IMR-90 (cell line): ENCODE measurements at regions not wholly inside any gene's neighbourhood (a gene's known extent, or its start where the extent isn't known, plus 50 kb on each side); places are given as distances from the start of the nearest gene placed in this dataset.

Experiments used
- ATAC-seq: fragments of 200-7000 bp; cut with Tn5 transposase; 2 replicates; pipeline ENCODE4 v1.9.1; 2020; ENCODE audit warnings: low read depth, mild to moderate bottlenecking, moderate library complexity
- BruUV-seq: library from RNA; stranded (reverse); fragments of 400-500 nt; replicated peaks from 2 replicates; lab custom pipeline; 2021; lab: Mats Ljungman, UMichigan
- CTCF ChIA-PET: fragments of 300-600 bp; formaldehyde crosslinking; extraction: SDS; loops from one replicate; lab custom pipeline; 2021; ENCODE audit warnings: antibody characterized with exemption; lab: Yijun Ruan, JAX
- POLR2A ChIA-PET: fragments of 300-600 bp; sonication (Branson Sonifier 250); formaldehyde crosslinking; loops from one replicate; lab custom pipeline; 2022; ENCODE audit warnings: antibody characterized with exemption; ENCODE audit not compliant: unreplicated experiment; lab: Charles Lee
- DNase-seq: peaks from one replicate; pipeline ENCODE4 v3.0.0; 2013
- H2AFZ ChIP-seq: replicated peaks from 2 replicates; pipeline ENCODE3; 2013; ENCODE audit warnings: low read length, mild to moderate bottlenecking; ENCODE audit not compliant: poor library complexity
- H2AK5ac ChIP-seq: 2 replicates; pipeline ENCODE4 v1.6.1; 2013; ENCODE audit warnings: low read depth, low read length, inconsistent platforms
- H2AK9ac ChIP-seq: replicated peaks from 2 replicates; pipeline ENCODE3; 2013; ENCODE audit warnings: mild to moderate bottlenecking, low read depth, low read length, moderate library complexity; ENCODE audit not compliant: poor library complexity
- H2BK120ac ChIP-seq: 2 replicates; pipeline ENCODE4 v1.6.1; 2013; ENCODE audit warnings: low read depth, low read length, inconsistent platforms
- H2BK15ac ChIP-seq: 3 replicates; pipeline ENCODE4 v1.6.1; 2013; ENCODE audit warnings: low read depth, low read length, inconsistent platforms
- H2BK20ac ChIP-seq: 2 replicates; pipeline ENCODE4 v1.6.1; 2013; ENCODE audit warnings: low read depth, mild to moderate bottlenecking, inconsistent platforms, low read length, moderate library complexity
- H2BK5ac ChIP-seq: 2 replicates; pipeline ENCODE4 v1.6.1; 2013; ENCODE audit warnings: mild to moderate bottlenecking, low read depth, low read length, inconsistent platforms; ENCODE audit not compliant: poor library complexity, severe bottlenecking
- H3K14ac ChIP-seq: replicated peaks from 2 replicates; pipeline ENCODE4 v1.6.1; 2013; ENCODE audit warnings: low read depth, low read length, inconsistent platforms
- H3K18ac ChIP-seq: 2 replicates; pipeline ENCODE4 v1.6.1; 2013; ENCODE audit warnings: low read depth, low read length, control low read depth
- H3K23ac ChIP-seq: 2 replicates; pipeline ENCODE4 v1.6.1; 2013; ENCODE audit warnings: low read depth, low read length, inconsistent platforms
- H3K27ac ChIP-seq: 2 replicates; pipeline ENCODE4 v1.5.1; 2013; ENCODE audit warnings: mild to moderate bottlenecking, control low read depth, low read length; ENCODE audit not compliant: insufficient read depth
- H3K27me3 ChIP-seq: 2 replicates; pipeline ENCODE4 v1.6.1; 2013; ENCODE audit warnings: low read length; ENCODE audit not compliant: control insufficient read depth, insufficient read depth
- H3K36me3 ChIP-seq: 2 replicates; pipeline ENCODE4 v1.6.1; 2013; ENCODE audit warnings: low read length, mixed read lengths; ENCODE audit not compliant: control insufficient read depth, insufficient read depth
- H3K4ac ChIP-seq: 2 replicates; pipeline ENCODE4 v1.6.1; 2013; ENCODE audit warnings: low read depth, low read length, inconsistent platforms
- H3K4me1 ChIP-seq: 2 replicates; pipeline ENCODE4 v1.6.1; 2013; ENCODE audit warnings: low read length, mixed read lengths; ENCODE audit not compliant: control insufficient read depth, insufficient read depth
- H3K4me2 ChIP-seq: 2 replicates; pipeline ENCODE4 v1.6.1; 2013; ENCODE audit warnings: low read depth, mild to moderate bottlenecking, control low read depth, low read length, moderate library complexity
- H3K4me3 ChIP-seq: 2 replicates; pipeline ENCODE4 v1.5.1; 2013; ENCODE audit warnings: low read depth, mild to moderate bottlenecking, control low read depth, low read length, moderate library complexity; ENCODE audit not compliant: insufficient read depth
- H3K56ac ChIP-seq: 2 replicates; pipeline ENCODE4 v1.6.1; 2013; ENCODE audit warnings: low read length, inconsistent platforms; ENCODE audit not compliant: insufficient read depth; ENCODE audit errors: extremely low read depth
- H3K79me1 ChIP-seq, 2 experiments: 2 replicates each; pipeline ENCODE4 v1.6.1; 2013; ENCODE audit warnings: low read length in 2 of 2, inconsistent platforms in 1 of 2, low read depth in 1 of 2
- H3K9ac ChIP-seq: 2 replicates; pipeline ENCODE4 v1.6.1; 2013; ENCODE audit warnings: low read depth, low read length, control low read depth
- H3K9me1 ChIP-seq: 2 replicates; pipeline ENCODE4 v1.6.1; 2013; ENCODE audit warnings: low read length, inconsistent platforms; ENCODE audit not compliant: insufficient read depth
- H3K9me3 ChIP-seq: 2 replicates; pipeline ENCODE4 v1.6.1; 2013; ENCODE audit warnings: low read length; ENCODE audit not compliant: control insufficient read depth, insufficient read depth
- H4K20me1 ChIP-seq: 2 replicates; pipeline ENCODE4 v1.6.1; 2013; ENCODE audit warnings: low read length, inconsistent platforms; ENCODE audit not compliant: insufficient read depth
- H4K5ac ChIP-seq: 2 replicates; pipeline ENCODE4 v1.6.1; 2013; ENCODE audit warnings: mild to moderate bottlenecking, low read depth, low read length, control low read depth
- H4K8ac ChIP-seq, 2 experiments: 2 replicates each; pipeline ENCODE4 v1.6.1; 2013; ENCODE audit warnings: low read depth in 2 of 2, low read length in 2 of 2, control low read depth in 1 of 2, inconsistent platforms in 1 of 2
- H4K91ac ChIP-seq: 2 replicates; pipeline ENCODE4 v1.6.1; 2013; ENCODE audit warnings: low read depth, low read length, inconsistent platforms; ENCODE audit not compliant: insufficient read depth
- BHLHE40 ChIP-seq: fragments of 150-350 bp; IDR thresholded peaks from 2 replicates; pipeline ENCODE4 v1.6.1; 2016; ENCODE audit warnings: mild to moderate bottlenecking, low read depth, low read length
- CEBPB ChIP-seq: IDR thresholded peaks from 2 replicates; pipeline ENCODE4 v1.6.1; 2012; ENCODE audit warnings: low read depth, low read length, improper control_type of control experiment
- CHD1 ChIP-seq: IDR thresholded peaks from 2 replicates; pipeline ENCODE4 v1.6.1; 2012; ENCODE audit warnings: low read depth, low read length, improper control_type of control experiment
- FOS ChIP-seq: fragments of 150-350 bp; IDR thresholded peaks from 2 replicates; pipeline ENCODE4 v1.6.1; 2016; ENCODE audit warnings: low read depth, low read length
- MAFK ChIP-seq: IDR thresholded peaks from 2 replicates; pipeline ENCODE4 v1.6.1; 2012; ENCODE audit warnings: low read depth, low read length, improper control_type of control experiment
- MAZ ChIP-seq: IDR thresholded peaks from 2 replicates; pipeline ENCODE4 v1.6.1; 2012; ENCODE audit warnings: low read depth, mild to moderate bottlenecking, low read length, improper control_type of control experiment, moderate library complexity, borderline replicate concordance
- MXI1 ChIP-seq: IDR thresholded peaks from 2 replicates; pipeline ENCODE4 v1.6.1; 2012; ENCODE audit warnings: low read depth, mild to moderate bottlenecking, low read length, moderate library complexity, borderline replicate concordance
- NFE2L2 ChIP-seq: fragments of 150-350 bp; IDR thresholded peaks from 2 replicates; pipeline ENCODE4 v1.6.1; 2016; ENCODE audit warnings: low read depth, mild to moderate bottlenecking, low read length
- POLR2A ChIP-seq: IDR thresholded peaks from 2 replicates; pipeline ENCODE4 v1.6.1; 2012; ENCODE audit warnings: mild to moderate bottlenecking, low read depth, low read length
- RAD21 ChIP-seq: IDR thresholded peaks from 2 replicates; pipeline ENCODE4 v1.6.1; 2012; ENCODE audit warnings: low read length, improper control_type of control experiment
- RCOR1 ChIP-seq: IDR thresholded peaks from 2 replicates; pipeline ENCODE4 v1.6.1; 2012; ENCODE audit warnings: mild to moderate bottlenecking, low read length, improper control_type of control experiment; ENCODE audit not compliant: insufficient replicate concordance
- RFX5 ChIP-seq: IDR thresholded peaks from 2 replicates; pipeline ENCODE4 v1.8.0; 2012; ENCODE audit warnings: low read depth, mild to moderate bottlenecking, low read length, moderate library complexity
- SMC3 ChIP-seq: fragments of 150-350 bp; IDR thresholded peaks from 2 replicates; pipeline ENCODE4 v1.6.1; 2016; ENCODE audit warnings: low read depth, mild to moderate bottlenecking, antibody characterized with exemption, low read length, moderate library complexity
- WGBS, 2 experiments: methylation state at CpG; one replicate each; pipeline versions ENCODE4 v1.1.5 to v1.1.7; 2013; ENCODE audit warnings: missing lambda C conversion rate in 2 of 2; ENCODE audit not compliant: insufficient read length in 1 of 2; ENCODE audit errors: extremely low coverage in 2 of 2; 5-methylcytosine and 5-hydroxymethylcytosine counted together
- dilution Hi-C: fragments of 300-500 bp; cut with HindIII; formaldehyde crosslinking; loops from one replicate; pipeline ENCODE4 v1.14.3; 2018; ENCODE audit warnings: low sequenced_read_pairs; ENCODE audit not compliant: unreplicated experiment
- in situ Hi-C: fragments of 300-500 bp; cut with MboI; formaldehyde crosslinking; loops from 3 replicates; pipeline ENCODE4 v1.14.3; 2019; ENCODE audit warnings: low sequenced_read_pairs, inconsistent platforms, mixed read lengths
- intact Hi-C: fragments of 100-400 bp; cut with micrococcal nuclease; formaldehyde crosslinking; loops from 2 replicates; pipeline ENCODE4 v1.10.0; 2022
- TF ChIP-seq, protein P1 (sequence below): conservative IDR thresholded peaks from 2 replicates; pipeline ENCODE4 v1.5.1; 2012; ENCODE audit warnings: mild to moderate bottlenecking, low read depth, low read length, improper control_type of control experiment
- TF ChIP-seq, protein P2 (sequence below): fragments of 150-350 bp; IDR thresholded peaks from 2 replicates; pipeline ENCODE4 v1.6.1; 2017; ENCODE audit warnings: mild to moderate bottlenecking, antibody characterized with exemption, low read length, low read depth
- TF ChIP-seq, protein P3 (sequence below): fragments of 150-350 bp; IDR thresholded peaks from 2 replicates; pipeline ENCODE4 v1.6.1; 2016; ENCODE audit warnings: low read depth, mild to moderate bottlenecking, low read length, moderate library complexity, borderline replicate concordance

DNA sequence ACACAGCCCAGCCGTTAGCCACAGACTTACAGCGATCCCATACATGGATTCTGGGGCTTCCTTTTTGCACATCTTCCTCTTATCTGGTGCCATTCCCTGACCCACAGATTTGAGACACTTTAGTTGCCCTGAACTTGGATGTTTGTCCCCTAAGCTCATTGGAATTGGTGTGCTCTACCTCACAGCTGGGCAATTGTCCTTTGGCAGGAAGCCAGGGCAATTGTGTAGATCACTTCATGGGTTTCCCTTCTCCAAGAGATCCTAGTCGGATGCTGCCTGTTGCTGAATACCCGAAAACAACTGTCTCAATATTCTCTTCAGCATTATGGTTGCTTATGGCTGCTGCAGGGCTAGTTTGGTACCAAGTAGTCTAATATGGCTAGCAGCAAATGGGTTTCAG lies 470.7 kb upstream of the MKI67 start:
- TF ChIP-seq RAD21 = no peak
- TF ChIP-seq, protein P1, sequence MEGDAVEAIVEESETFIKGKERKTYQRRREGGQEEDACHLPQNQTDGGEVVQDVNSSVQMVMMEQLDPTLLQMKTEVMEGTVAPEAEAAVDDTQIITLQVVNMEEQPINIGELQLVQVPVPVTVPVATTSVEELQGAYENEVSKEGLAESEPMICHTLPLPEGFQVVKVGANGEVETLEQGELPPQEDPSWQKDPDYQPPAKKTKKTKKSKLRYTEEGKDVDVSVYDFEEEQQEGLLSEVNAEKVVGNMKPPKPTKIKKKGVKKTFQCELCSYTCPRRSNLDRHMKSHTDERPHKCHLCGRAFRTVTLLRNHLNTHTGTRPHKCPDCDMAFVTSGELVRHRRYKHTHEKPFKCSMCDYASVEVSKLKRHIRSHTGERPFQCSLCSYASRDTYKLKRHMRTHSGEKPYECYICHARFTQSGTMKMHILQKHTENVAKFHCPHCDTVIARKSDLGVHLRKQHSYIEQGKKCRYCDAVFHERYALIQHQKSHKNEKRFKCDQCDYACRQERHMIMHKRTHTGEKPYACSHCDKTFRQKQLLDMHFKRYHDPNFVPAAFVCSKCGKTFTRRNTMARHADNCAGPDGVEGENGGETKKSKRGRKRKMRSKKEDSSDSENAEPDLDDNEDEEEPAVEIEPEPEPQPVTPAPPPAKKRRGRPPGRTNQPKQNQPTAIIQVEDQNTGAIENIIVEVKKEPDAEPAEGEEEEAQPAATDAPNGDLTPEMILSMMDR = no peak
- TF ChIP-seq, protein P2, sequence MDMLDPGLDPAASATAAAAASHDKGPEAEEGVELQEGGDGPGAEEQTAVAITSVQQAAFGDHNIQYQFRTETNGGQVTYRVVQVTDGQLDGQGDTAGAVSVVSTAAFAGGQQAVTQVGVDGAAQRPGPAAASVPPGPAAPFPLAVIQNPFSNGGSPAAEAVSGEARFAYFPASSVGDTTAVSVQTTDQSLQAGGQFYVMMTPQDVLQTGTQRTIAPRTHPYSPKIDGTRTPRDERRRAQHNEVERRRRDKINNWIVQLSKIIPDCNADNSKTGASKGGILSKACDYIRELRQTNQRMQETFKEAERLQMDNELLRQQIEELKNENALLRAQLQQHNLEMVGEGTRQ = no peak
- no peak for TF ChIP-seq BHLHE40
- no peak for TF ChIP-seq POLR2A
- TF ChIP-seq MAZ = no peak
- TF ChIP-seq RFX5 = no peak
- TF ChIP-seq SMC3 = no peak
- TF ChIP-seq, protein P3, sequence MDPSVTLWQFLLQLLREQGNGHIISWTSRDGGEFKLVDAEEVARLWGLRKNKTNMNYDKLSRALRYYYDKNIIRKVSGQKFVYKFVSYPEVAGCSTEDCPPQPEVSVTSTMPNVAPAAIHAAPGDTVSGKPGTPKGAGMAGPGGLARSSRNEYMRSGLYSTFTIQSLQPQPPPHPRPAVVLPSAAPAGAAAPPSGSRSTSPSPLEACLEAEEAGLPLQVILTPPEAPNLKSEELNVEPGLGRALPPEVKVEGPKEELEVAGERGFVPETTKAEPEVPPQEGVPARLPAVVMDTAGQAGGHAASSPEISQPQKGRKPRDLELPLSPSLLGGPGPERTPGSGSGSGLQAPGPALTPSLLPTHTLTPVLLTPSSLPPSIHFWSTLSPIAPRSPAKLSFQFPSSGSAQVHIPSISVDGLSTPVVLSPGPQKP = no peak
- no peak for TF ChIP-seq MXI1
- TF ChIP-seq NFE2L2 = no peak
- no peak for TF ChIP-seq MAFK
- TF ChIP-seq CHD1 = no peak
- TF ChIP-seq RCOR1 = no peak
- TF ChIP-seq FOS = no peak
- no peak for TF ChIP-seq CEBPB
- H3K4me3 ChIP-seq = no peak overlapping the region
- BruUV-seq = no TSS peak
- H4K91ac ChIP-seq = no peak overlapping the region
- H4K8ac ChIP-seq = no peak overlapping the region
- no peak overlapping the region for H2BK20ac ChIP-seq
- H3K27ac ChIP-seq = no peak overlapping the region
- no peak overlapping the region for H3K18ac ChIP-seq
- H3K4me2 ChIP-seq = no peak overlapping the region
- H3K4ac ChIP-seq = no peak overlapping the region
- H2AK5ac ChIP-seq = no peak overlapping the region
- H2BK120ac ChIP-seq = no peak overlapping the region
- dilution Hi-C loops (no loop called here), intact Hi-C loops (no loop called here), in situ Hi-C loops (no loop called here)
- no peak overlapping the region for H3K9ac ChIP-seq
- no peaks in the 10 kb centered on the region for H3K36me3 ChIP-seq
- H3K23ac ChIP-seq = no peak overlapping the region
- H3K79me1 ChIP-seq = no peaks in the 10 kb centered on the region
- POLR2A ChIA-PET = no interaction called here
- H3K4me1 ChIP-seq = no peaks in the 10 kb centered on the region
- H2BK5ac ChIP-seq = no peak overlapping the region
- peaks cover 3% of the 10 kb centered on the region; the same call in 1 of the 2 replicates for H3K9me3 ChIP-seq
- H4K20me1 ChIP-seq = no peaks in the 10 kb centered on the region
- H3K56ac ChIP-seq = no peak overlapping the region
- H4K5ac ChIP-seq = no peak overlapping the region
- H2BK15ac ChIP-seq = no peak overlapping the region
- DNase-seq (no peak), ATAC-seq (no peak)
- no peak overlapping the region for H2AK9ac ChIP-seq
- H2AFZ ChIP-seq = no peak overlapping the region
- H3K9me1 ChIP-seq = no peaks in the 10 kb centered on the region
- no peaks in the 10 kb centered on the region for H3K27me3 ChIP-seq
- WGBS, 2 experiments = 67% methylated on average over 1 of the region's 4 CpGs; no CpG with 5 or more reads in 1 of the 2 experiments
- CTCF ChIA-PET = no interaction called here
- H3K14ac ChIP-seq = no peak overlapping the region
